H1 (cell line): ENCODE measurements at regions not wholly inside any gene's neighbourhood (a gene's known extent, or its start where the extent isn't known, plus 50 kb on each side); places are given as distances from the start of the nearest gene placed in this dataset.

Experiments
- CTCF ChIA-PET: fragments of 300-600 bp; sonication (Branson Sonifier 250); formaldehyde crosslinking; loops from one replicate; lab custom pipeline; 2021; ENCODE audit not compliant: partially characterized antibody; lab: Charles Lee
- POLR2A ChIA-PET: fragments of 300-600 bp; sonication (Branson Sonifier 250); formaldehyde crosslinking; loops from one replicate; lab custom pipeline; 2021; ENCODE audit warnings: inconsistent platforms; ENCODE audit not compliant: partially characterized antibody; lab: Charles Lee
- DNase-seq, 2 experiments: peaks; one replicate each; pipeline versions ENCODE4 v3.0.0 to v3.0.0-alpha.2; 2010 to 2022; ENCODE audit warnings: low spot score in 2 of 2, low read depth in 1 of 2, mixed read lengths in 1 of 2
- FAIRE-seq: peaks from 2 replicates; lab custom pipeline; 2011; peaks lifted over from hg19 to GRCh38; lab: Jason Lieb, UNC
- H2AFZ ChIP-seq: 2 replicates; pipeline ENCODE4 v1.8.1; 2012; ENCODE audit warnings: low read length, inconsistent platforms
- H2AK5ac ChIP-seq: 2 replicates; pipeline ENCODE4 v1.6.1; 2013; ENCODE audit warnings: low read depth, low read length
- H2BK120ac ChIP-seq: replicated peaks from 2 replicates; pipeline ENCODE3; 2013; ENCODE audit warnings: low read depth, low read length, inconsistent platforms
- H2BK12ac ChIP-seq: 2 replicates; pipeline ENCODE4 v1.6.1; 2013; ENCODE audit warnings: low read depth, low read length
- H2BK15ac ChIP-seq: 2 replicates; pipeline ENCODE4 v1.6.1; 2013; ENCODE audit warnings: low read length
- H2BK20ac ChIP-seq: 2 replicates; pipeline ENCODE4 v1.6.1; 2013; ENCODE audit warnings: low read length
- H2BK5ac ChIP-seq: 2 replicates; pipeline ENCODE4 v1.6.1; 2013; ENCODE audit warnings: low read depth, low read length
- H3K14ac ChIP-seq: 2 replicates; pipeline ENCODE4 v1.6.1; 2013; ENCODE audit warnings: inconsistent platforms; ENCODE audit not compliant: insufficient read length
- H3K18ac ChIP-seq: 2 replicates; pipeline ENCODE4 v1.6.1; 2013; ENCODE audit warnings: low read length; ENCODE audit errors: extremely low read depth
- H3K23ac ChIP-seq: 2 replicates; pipeline ENCODE4 v1.6.1; 2013; ENCODE audit warnings: inconsistent platforms; ENCODE audit not compliant: insufficient read length
- H3K23me2 ChIP-seq: 2 replicates; pipeline ENCODE4 v1.6.1; 2013; ENCODE audit warnings: low read depth, low read length
- H3K27ac ChIP-seq: 2 replicates; pipeline ENCODE4 v1.6.1; 2011; ENCODE audit warnings: low read depth, low read length, inconsistent platforms
- H3K27me3 ChIP-seq, 4 experiments: replicated peaks in 1 of 4; 1 replicate in 1 of 4; 2 replicates in 3 of 4; pipeline versions ENCODE4 v1.6.1 to v1.8.1; 2011 to 2013; ENCODE audit warnings: low read length in 3 of 4, mild to moderate bottlenecking in 3 of 4, inconsistent platforms in 2 of 4, mixed read lengths in 2 of 4, moderate library complexity in 1 of 4; ENCODE audit not compliant: control insufficient read depth in 3 of 4, insufficient read depth in 3 of 4; ENCODE audit errors: extremely low read depth in 1 of 4
- H3K36me3 ChIP-seq, 4 experiments: 2 replicates each; pipeline versions ENCODE4 v1.6.1 to v1.8.1; 2011 to 2013; ENCODE audit warnings: mild to moderate bottlenecking in 4 of 4, low read length in 3 of 4, moderate library complexity in 2 of 4, control low read depth in 1 of 4, inconsistent platforms in 1 of 4; ENCODE audit not compliant: insufficient read depth in 4 of 4, control insufficient read depth in 2 of 4
- H3K4ac ChIP-seq: replicated peaks from 2 replicates; pipeline ENCODE3; 2013; ENCODE audit warnings: low read length, low read depth, mixed read lengths, inconsistent platforms; ENCODE audit not compliant: insufficient read length
- H3K4me1 ChIP-seq, 4 experiments: replicated peaks in 1 of 4; 1 replicate in 1 of 4; 2 replicates in 3 of 4; pipeline versions ENCODE4 v1.6.1 to v1.8.1; 2011 to 2013; ENCODE audit warnings: low read length in 3 of 4, inconsistent platforms in 2 of 4, mixed read lengths in 1 of 4; ENCODE audit not compliant: insufficient read depth in 4 of 4, control insufficient read depth in 3 of 4
- H3K4me2 ChIP-seq, 2 experiments: 2 replicates each; pipeline versions ENCODE4 v1.6.1 to v1.8.1; 2011 to 2013; ENCODE audit warnings: low read depth in 2 of 2, low read length in 2 of 2, control low read depth in 1 of 2, inconsistent platforms in 1 of 2, mild to moderate bottlenecking in 1 of 2; ENCODE audit not compliant: insufficient read depth in 1 of 2
- H3K4me3 ChIP-seq, 4 experiments: fragments of 200-600, 300-600 bp in 1 of 4; sonication (generic), shearing (Covaris generic), sonication (Bioruptor Twin) in 1 of 4; 2 replicates each; pipeline versions ENCODE4 v1.5.1 to v1.8.1; 2011 to 2016; ENCODE audit warnings: low read length in 4 of 4, low read depth in 3 of 4, control low read depth in 2 of 4, inconsistent platforms in 2 of 4, mild to moderate bottlenecking in 2 of 4, mixed read lengths in 1 of 4, moderate library complexity in 1 of 4; ENCODE audit not compliant: insufficient read depth in 2 of 4; ENCODE audit errors: extremely low read depth in 1 of 4
- H3K56ac ChIP-seq: replicated peaks from 2 replicates; pipeline ENCODE3; 2013; ENCODE audit warnings: low read depth, mild to moderate bottlenecking, mixed read lengths, low read length, inconsistent platforms; ENCODE audit not compliant: insufficient read length
- H3K79me1 ChIP-seq: 2 replicates; pipeline ENCODE4 v1.6.1; 2013; ENCODE audit warnings: low read depth, low read length, control low read depth
- H3K79me2 ChIP-seq, 2 experiments: 2 replicates each; pipeline versions ENCODE4 v1.6.1 to v1.8.1; 2012 to 2013; ENCODE audit warnings: low read length in 2 of 2, mild to moderate bottlenecking in 2 of 2, inconsistent platforms in 1 of 2; ENCODE audit not compliant: insufficient read depth in 2 of 2, control insufficient read depth in 1 of 2
- H3K9ac ChIP-seq, 4 experiments: replicated peaks in 1 of 4; 1 replicate in 1 of 4; 2 replicates in 3 of 4; pipeline versions ENCODE4 v1.6.1 to v1.8.1; 2011 to 2013; ENCODE audit warnings: low read depth in 3 of 4, low read length in 3 of 4, control low read depth in 2 of 4, mild to moderate bottlenecking in 2 of 4, moderate library complexity in 2 of 4, inconsistent platforms in 1 of 4; ENCODE audit errors: extremely low read depth in 1 of 4
- H3K9me3 ChIP-seq, 2 experiments: 2 replicates each; pipeline versions ENCODE4 v1.6.1 to v1.8.1; 2012 to 2013; ENCODE audit warnings: mild to moderate bottlenecking in 2 of 2, moderate library complexity in 2 of 2, control low read depth in 1 of 2, inconsistent platforms in 1 of 2, low read depth in 1 of 2, low read length in 1 of 2, mixed read lengths in 1 of 2; ENCODE audit not compliant: insufficient read depth in 2 of 2
- H4K20me1 ChIP-seq, 2 experiments: replicated peaks in 1 of 2; 2 replicates each; pipeline versions ENCODE3 to v1.8.1; 2011 to 2013; ENCODE audit warnings: inconsistent platforms in 2 of 2, low read length in 2 of 2, mild to moderate bottlenecking in 1 of 2; ENCODE audit not compliant: insufficient read depth in 2 of 2, control insufficient read depth in 1 of 2
- H4K5ac ChIP-seq: 2 replicates; pipeline ENCODE4 v1.6.1; 2013; ENCODE audit warnings: low read length, low read depth, mixed read lengths, inconsistent platforms; ENCODE audit not compliant: insufficient read length
- H4K8ac ChIP-seq: 2 replicates; pipeline ENCODE4 v1.8.0; 2013; ENCODE audit warnings: mild to moderate bottlenecking, moderate library complexity, low read length, inconsistent platforms; ENCODE audit not compliant: insufficient read depth; ENCODE audit errors: extremely low read depth
- H4K91ac ChIP-seq: replicated peaks from 2 replicates; pipeline ENCODE3; 2013; ENCODE audit warnings: low read length, mixed read lengths, inconsistent platforms; ENCODE audit not compliant: insufficient read length
- CREB1 ChIP-seq: IDR thresholded peaks from 2 replicates; pipeline ENCODE4 v1.6.1; 2012; ENCODE audit warnings: inconsistent platforms
- CTCF ChIP-seq, 3 experiments: IDR thresholded peaks; 1 replicate in 2 of 3; 2 replicates in 1 of 3; pipeline versions ENCODE4 v1.5.1 to v1.6.1; 2011; ENCODE audit warnings: low read length in 3 of 3, mild to moderate bottlenecking in 3 of 3, inconsistent platforms in 2 of 3, low read depth in 1 of 3, moderate library complexity in 1 of 3; ENCODE audit not compliant: insufficient read depth in 1 of 3; ENCODE audit errors: control extremely low read depth in 1 of 3
- EZH2 ChIP-seq: fragments of 200-600 bp; sonication (generic); IDR thresholded peaks from 2 replicates; pipeline ENCODE4 v1.7.1; 2012; ENCODE audit warnings: low read depth, mild to moderate bottlenecking, moderate library complexity, low read length, inconsistent platforms; ENCODE audit not compliant: severe bottlenecking
- JUND ChIP-seq: IDR thresholded peaks from 2 replicates; pipeline ENCODE4 v1.6.1; 2011; ENCODE audit warnings: mild to moderate bottlenecking, improper control_type of control experiment, low read length
- PHF8 ChIP-seq: fragments of 200-600 bp; sonication (generic); conservative IDR thresholded peaks from 2 replicates; pipeline ENCODE4 v1.7.1; 2012; ENCODE audit warnings: low read depth, mild to moderate bottlenecking, inconsistent platforms, low read length, moderate library complexity
- RAD21 ChIP-seq, 2 experiments: IDR thresholded peaks in 1 of 2; conservative IDR thresholded peaks in 1 of 2; 2 replicates each; pipeline ENCODE4 v1.6.1; 2011; ENCODE audit warnings: low read depth in 2 of 2, low read length in 2 of 2, improper control_type of control experiment in 1 of 2, inconsistent platforms in 1 of 2, mild to moderate bottlenecking in 1 of 2, moderate library complexity in 1 of 2
- SIN3A ChIP-seq, 2 experiments: IDR thresholded peaks in 1 of 2; conservative IDR thresholded peaks in 1 of 2; 2 replicates each; pipeline ENCODE4 v1.6.1; 2011 to 2012; ENCODE audit warnings: low read length in 2 of 2, improper control_type of control experiment in 1 of 2, low read depth in 1 of 2, mild to moderate bottlenecking in 1 of 2
- SIX5 ChIP-seq: IDR thresholded peaks from 2 replicates; pipeline ENCODE4 v1.6.1; 2011; ENCODE audit warnings: mild to moderate bottlenecking, low read depth, low read length
- SP1 ChIP-seq: IDR thresholded peaks from 2 replicates; pipeline ENCODE4 v1.6.1; 2011; ENCODE audit warnings: low read depth, low read length

- no peak for DNase-seq
- POLR2A ChIA-PET, result no interaction called here
Measured at GRCh38 chr18:64409511-64409910, 260.6 kb upstream of the LINC00305 start.

More at GRCh38 chr18:64409511-64409910, 260.6 kb upstream of the LINC00305 start:
- Histone ChIP-seq H4K91ac (no peak overlapping the region), H3K79me2 (no peaks in the 10 kb centered on the region), H2AK5ac (no peak overlapping the region), H3K27ac (no peak overlapping the region), H4K20me1 (no peaks in the 10 kb centered on the region), H4K8ac (no peak overlapping the region), H2BK5ac (no peak overlapping the region), H3K14ac (no peak overlapping the region), H2BK20ac (no peak overlapping the region), H3K27me3 (peaks cover 0 to 1% (median 0%) of the 10 kb centered on the region in 4 experiments; a peak in 1 of 7 replicates), H2BK12ac (no peak overlapping the region), H3K4me1 (no peaks in the 10 kb centered on the region), H3K56ac (no peak overlapping the region), H3K4me2 (no peak overlapping the region), H3K18ac (no peak overlapping the region; the same call in 1 of the 2 replicates), H3K9me3 (no peaks in the 10 kb centered on the region; a peak in 1 of 4 replicates), H3K23ac (no peak overlapping the region), H3K4ac (no peak overlapping the region), H4K5ac (no peak overlapping the region), H3K9ac (no peak overlapping the region), H3K4me3 (no peak overlapping the region), H2BK120ac (no peak overlapping the region), H3K36me3 (no peaks in the 10 kb centered on the region), H3K23me2 (no peaks in the 10 kb centered on the region), H2AFZ (peak overlapping the region; percentile 72; the same call in 1 of the 2 replicates), H2BK15ac (no peak overlapping the region), H3K79me1 (no peaks in the 10 kb centered on the region)
- no peak for FAIRE-seq
- TF ChIP-seq SP1 (no peak), PHF8 (no peak), CTCF (IDR thresholded peaks at IDR 0.05; ENCODE audit: control extremely low read depth in 1 of 3, insufficient read depth in 1 of 3, low read depth in 1 of 3, low read length in 3 of 3) (peak in 2 of 3 experiments; percentile 31 to 33; a peak in 2 of 4 replicates), JUND (no peak), SIN3A (conservative IDR thresholded peaks at IDR 0.05 in 1 of 2, IDR thresholded peaks at IDR 0.05 in 1 of 2; ENCODE audit: low read depth in 1 of 2, low read length in 2 of 2) (no peak), RAD21 (IDR thresholded peaks at IDR 0.05 in 1 of 2, conservative IDR thresholded peaks at IDR 0.05 in 1 of 2; ENCODE audit: low read depth in 2 of 2, low read length in 2 of 2) (peak; percentile 50 to 58; a peak in 3 of 4 replicates), SIX5 (no peak), CREB1 (no peak), EZH2 (no peak)
- CTCF ChIA-PET, result interaction anchor here (0.6 to 3.3 kb wide), 38 partner anchors 8 to 1114 kb away, joined by 3 to 19 read pairs (median 4); no protein-coding TSS in a partner anchor
